ENCODE measurements at regions not wholly inside any gene's neighbourhood (a gene's known extent, or its start where the extent isn't known, plus 50 kb on each side); places are given as distances from the start of the nearest gene placed in this dataset.

DNA sequence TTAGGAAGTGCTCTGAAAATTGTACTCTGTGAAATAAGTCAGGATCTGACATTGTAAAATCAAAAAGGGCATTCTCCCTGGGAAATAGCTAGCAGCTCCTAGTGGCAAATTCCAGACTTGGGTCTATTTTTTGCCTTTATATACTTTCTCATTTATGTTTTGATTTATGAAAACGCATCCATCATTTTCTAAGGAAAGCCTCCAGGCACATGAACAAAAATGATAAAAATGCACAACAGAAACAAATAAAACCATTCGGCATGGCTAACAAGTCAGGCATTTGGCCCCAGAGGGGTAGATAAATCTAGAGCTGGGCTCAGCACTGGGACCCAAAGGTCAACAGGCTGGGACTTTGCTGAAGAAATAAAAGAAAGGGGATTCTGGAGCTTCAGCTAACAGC, 167.0 kb downstream of the BCL11A start:
- in situ Hi-C loops (cut with HindIII; ENCODE audit: low pct_unique_long_range_greater_than_20kb, low sequenced_read_pairs): no loop called here
- no TSS peak for BruUV-seq (replicated peaks)
- Histone ChIP-seq H3K9me3 (ENCODE audit: control insufficient read depth, insufficient read depth, low read depth, low read length) (no peaks in the 10 kb centered on the region), H3K36me3 (ENCODE audit: control insufficient read depth, insufficient read depth, low read length) (no peaks in the 10 kb centered on the region), H3K27ac (ENCODE audit: low read length) (no peak overlapping the region), H3K4me3 (ENCODE audit: low read depth in 2 of 2, low read length in 2 of 2) (no peak overlapping the region), H3K4me1 (ENCODE audit: control insufficient read depth, insufficient read depth, low read length) (no peaks in the 10 kb centered on the region), H3K27me3 (ENCODE audit: control insufficient read depth, insufficient read depth, low read length) (peaks cover 5% of the 10 kb centered on the region)
- ChIA-PET POLR2A (no interaction called here), CTCF (no interaction called here)
- ATAC-seq (no peak), DNase-seq (ENCODE audit: low read depth, low spot score) (no peak)
- TF ChIP-seq CTCF (IDR thresholded peaks at IDR 0.05) (no peak), TCF7L2 (IDR thresholded peaks at IDR 0.05; ENCODE audit: low read depth, low read length) (no peak), SIN3A (IDR thresholded peaks at IDR 0.05; ENCODE audit: borderline replicate concordance, insufficient read depth, low read depth, low read length) (no peak), POLR2AphosphoS5 (IDR thresholded peaks at IDR 0.05; ENCODE audit: low read depth, low read length) (no peak)
- TF ChIP-seq, protein P1, sequence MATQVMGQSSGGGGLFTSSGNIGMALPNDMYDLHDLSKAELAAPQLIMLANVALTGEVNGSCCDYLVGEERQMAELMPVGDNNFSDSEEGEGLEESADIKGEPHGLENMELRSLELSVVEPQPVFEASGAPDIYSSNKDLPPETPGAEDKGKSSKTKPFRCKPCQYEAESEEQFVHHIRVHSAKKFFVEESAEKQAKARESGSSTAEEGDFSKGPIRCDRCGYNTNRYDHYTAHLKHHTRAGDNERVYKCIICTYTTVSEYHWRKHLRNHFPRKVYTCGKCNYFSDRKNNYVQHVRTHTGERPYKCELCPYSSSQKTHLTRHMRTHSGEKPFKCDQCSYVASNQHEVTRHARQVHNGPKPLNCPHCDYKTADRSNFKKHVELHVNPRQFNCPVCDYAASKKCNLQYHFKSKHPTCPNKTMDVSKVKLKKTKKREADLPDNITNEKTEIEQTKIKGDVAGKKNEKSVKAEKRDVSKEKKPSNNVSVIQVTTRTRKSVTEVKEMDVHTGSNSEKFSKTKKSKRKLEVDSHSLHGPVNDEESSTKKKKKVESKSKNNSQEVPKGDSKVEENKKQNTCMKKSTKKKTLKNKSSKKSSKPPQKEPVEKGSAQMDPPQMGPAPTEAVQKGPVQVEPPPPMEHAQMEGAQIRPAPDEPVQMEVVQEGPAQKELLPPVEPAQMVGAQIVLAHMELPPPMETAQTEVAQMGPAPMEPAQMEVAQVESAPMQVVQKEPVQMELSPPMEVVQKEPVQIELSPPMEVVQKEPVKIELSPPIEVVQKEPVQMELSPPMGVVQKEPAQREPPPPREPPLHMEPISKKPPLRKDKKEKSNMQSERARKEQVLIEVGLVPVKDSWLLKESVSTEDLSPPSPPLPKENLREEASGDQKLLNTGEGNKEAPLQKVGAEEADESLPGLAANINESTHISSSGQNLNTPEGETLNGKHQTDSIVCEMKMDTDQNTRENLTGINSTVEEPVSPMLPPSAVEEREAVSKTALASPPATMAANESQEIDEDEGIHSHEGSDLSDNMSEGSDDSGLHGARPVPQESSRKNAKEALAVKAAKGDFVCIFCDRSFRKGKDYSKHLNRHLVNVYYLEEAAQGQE (IDR thresholded peaks at IDR 0.05; ENCODE audit: insufficient read depth in 1 of 2, low read depth in 2 of 2, low read length in 1 of 2): no peak
- intact Hi-C loops (cut with micrococcal nuclease; ENCODE audit: unreplicated experiment): no loop called here

DNA sequence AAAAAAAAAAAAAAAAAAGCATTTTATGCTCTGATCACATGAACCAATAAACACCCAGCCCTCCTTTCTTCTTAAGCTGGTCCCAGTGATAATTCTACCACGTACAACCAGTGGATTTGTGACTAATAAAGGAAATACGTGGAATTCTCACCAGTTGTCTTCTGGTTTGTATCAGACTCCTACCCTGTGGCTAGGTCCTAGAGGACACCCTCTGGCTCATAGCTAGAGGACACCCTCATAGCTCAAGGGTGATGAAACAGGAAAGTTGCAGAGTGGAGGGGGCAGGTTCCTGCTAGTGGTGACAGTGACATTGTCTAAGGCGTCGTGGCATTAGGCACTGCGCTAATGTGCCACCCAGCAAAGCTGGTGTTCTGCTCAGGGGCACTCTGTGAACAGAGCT, 167.8 kb downstream of the BCL11A start:
- CTCF ChIA-PET: no interaction called here
- Histone ChIP-seq H3K27me3 (ENCODE audit: control insufficient read depth, insufficient read depth, low read length) (peaks cover 5% of the 10 kb centered on the region), H3K4me3 (ENCODE audit: low read depth in 2 of 2, low read length in 2 of 2) (no peak overlapping the region), H3K9me3 (ENCODE audit: control insufficient read depth, insufficient read depth, low read depth, low read length) (no peaks in the 10 kb centered on the region), H3K36me3 (ENCODE audit: control insufficient read depth, insufficient read depth, low read length) (no peaks in the 10 kb centered on the region), H3K4me1 (ENCODE audit: control insufficient read depth, insufficient read depth, low read length) (no peaks in the 10 kb centered on the region), H3K27ac (ENCODE audit: low read length) (no peak overlapping the region)
- DNase-seq (ENCODE audit: low read depth, low spot score) (no peak), ATAC-seq (no peak)
- no peak for TF ChIP-seq TCF7L2 (IDR thresholded peaks at IDR 0.05; ENCODE audit: low read depth, low read length)
- TF ChIP-seq SIN3A (IDR thresholded peaks at IDR 0.05; ENCODE audit: borderline replicate concordance, insufficient read depth, low read depth, low read length): no peak
- TF ChIP-seq, protein P1 (IDR thresholded peaks at IDR 0.05; ENCODE audit: insufficient read depth in 1 of 2, low read depth in 2 of 2, low read length in 1 of 2): no peak
- no peak for TF ChIP-seq CTCF (IDR thresholded peaks at IDR 0.05)
- no peak for TF ChIP-seq POLR2AphosphoS5 (IDR thresholded peaks at IDR 0.05; ENCODE audit: low read depth, low read length)
- BruUV-seq (replicated peaks): no TSS peak
- in situ Hi-C loops (cut with HindIII; ENCODE audit: low pct_unique_long_range_greater_than_20kb, low sequenced_read_pairs): no loop called here
- POLR2A ChIA-PET: no interaction called here
- intact Hi-C loops (cut with micrococcal nuclease; ENCODE audit: unreplicated experiment): no loop called here
